ENCODE measurements at regions not wholly inside any gene's neighbourhood (a gene's known extent, or its start where the extent isn't known, plus 50 kb on each side); places are given as distances from the start of the nearest gene placed in this dataset.
A peak's percentile ranks its signal among the peaks of the same experiment; 100 is the strongest.

- H3K4me3 ChIP-seq = no peak overlapping the region
- in situ Hi-C loops (cut with MboI) = no loop called here
- WGBS (ENCODE audit: insufficient coverage, low coverage, missing lambda C conversion rate) = 0% methylated on average over 5 of the region's 5 CpGs
These were observed 96.6 kb upstream of the CXCR4 start for GRCh38 chr2:136214307-136215200.

GRCh38 chr2:136213836-136214235 lies 95.9 kb upstream of the CXCR4 start:
- no peaks in the 10 kb centered on the region for H3K79me2 ChIP-seq (ENCODE audit: control insufficient read depth, insufficient read depth, low read length)
- H3K4me2 ChIP-seq (ENCODE audit: insufficient read depth, low read length) = no peak overlapping the region
- ATAC-seq = no peak
- intact Hi-C loops (cut with micrococcal nuclease) (no loop called here), in situ Hi-C loops (cut with MboI) (no loop called here)
- H3K4me3 ChIP-seq = no peak overlapping the region
- no peak overlapping the region for H3K27ac ChIP-seq (ENCODE audit: extremely low read depth, low read depth, low read length)
- FAIRE-seq = no peak
- H3K9me1 ChIP-seq (ENCODE audit: control insufficient read depth, insufficient read depth, low read length) = no peaks in the 10 kb centered on the region
- no peak overlapping the region for H3K9ac ChIP-seq (ENCODE audit: insufficient read depth in 1 of 2, low read depth in 2 of 2, low read length in 2 of 2)
- POLR2A ChIA-PET = interaction anchor here (0.6 kb wide), 1 partner anchor 8 kb away, joined by 3 read pairs; no protein-coding TSS in a partner anchor
- no TSS peak for BruUV-seq (replicated peaks)
- no peaks in the 10 kb centered on the region; the same call in 1 of the 2 replicates for H3K9me3 ChIP-seq (replicated peaks; ENCODE audit: control insufficient read depth, insufficient read depth, low read depth, low read length)
- TF ChIP-seq ZBTB17 (CRISPR knock-in tag; IDR thresholded peaks at IDR 0.05) (peak; percentile 91), MLLT1 (IDR thresholded peaks at IDR 0.05) (peak in 1 of 2 experiments; percentile 52; a peak in 1 of 4 replicates), ZNF197 (CRISPR knock-in tag; IDR thresholded peaks at IDR 0.05; ENCODE audit: low read depth) (no peak), ZNF23 (CRISPR knock-in tag; IDR thresholded peaks at IDR 0.05) (peak; percentile 81)
- H4K20me1 ChIP-seq (replicated peaks; ENCODE audit: control insufficient read depth, insufficient read depth, low read length) = no peaks in the 10 kb centered on the region
- WGBS (ENCODE audit: insufficient coverage, low coverage, missing lambda C conversion rate) = 0% methylated on average over 3 of the region's 3 CpGs
- no peak overlapping the region for H2AFZ ChIP-seq (ENCODE audit: low read depth, low read length)
- H3K36me3 ChIP-seq (ENCODE audit: control insufficient read depth, insufficient read depth, low read length) = no peaks in the 10 kb centered on the region
- DNase-seq (ENCODE audit: extremely low read depth in 1 of 4, low spot score in 3 of 4) = no peak
- no peaks in the 10 kb centered on the region for H3K27me3 ChIP-seq (ENCODE audit: control insufficient read depth in 2 of 2, insufficient read depth in 2 of 2, low read length in 2 of 2)
- no peaks in the 10 kb centered on the region for H3K4me1 ChIP-seq (replicated peaks in 1 of 2; ENCODE audit: control insufficient read depth in 2 of 2, insufficient read depth in 2 of 2, low read length in 2 of 2)
- CTCF ChIA-PET (ENCODE audit: low intra/inter-chr PET ratio) = no interaction called here

More at GRCh38 chr2:136214307-136215200, 96.6 kb upstream of the CXCR4 start:
- TF ChIP-seq XRCC3 (IDR thresholded peaks at IDR 0.05) = no peak
- no peak for TF ChIP-seq RFX5 (IDR thresholded peaks at IDR 0.05; ENCODE audit: low read depth, low read length)
- TF ChIP-seq TRIM28 (IDR thresholded peaks at IDR 0.05) = no peak
- TF ChIP-seq ZBED1 (IDR thresholded peaks at IDR 0.05) = no peak
- TF ChIP-seq ZNF347 (CRISPR knock-in tag; IDR thresholded peaks at IDR 0.05; ENCODE audit: low read depth) = no peak
- no peaks in the 10 kb centered on the region for H3K9me1 ChIP-seq (ENCODE audit: control insufficient read depth, insufficient read depth, low read length)
- ChIA-PET POLR2A (no interaction called here), CTCF (ENCODE audit: low intra/inter-chr PET ratio) (no interaction called here)
- no peaks in the 10 kb centered on the region for H3K36me3 ChIP-seq (ENCODE audit: control insufficient read depth, insufficient read depth, low read length)
- no peak for ATAC-seq
- no peak for DNase-seq (ENCODE audit: extremely low read depth in 1 of 4, low spot score in 3 of 4)
- no peaks in the 10 kb centered on the region for H3K79me2 ChIP-seq (ENCODE audit: control insufficient read depth, insufficient read depth, low read length)
- BruUV-seq (replicated peaks) = no TSS peak
- H3K27me3 ChIP-seq (ENCODE audit: control insufficient read depth in 2 of 2, insufficient read depth in 2 of 2, low read length in 2 of 2) = no peaks in the 10 kb centered on the region; a peak in 1 of 5 replicates
- no peak overlapping the region for H2AFZ ChIP-seq (ENCODE audit: low read depth, low read length)
- no peaks in the 10 kb centered on the region for H3K4me1 ChIP-seq (replicated peaks in 1 of 2; ENCODE audit: control insufficient read depth in 2 of 2, insufficient read depth in 2 of 2, low read length in 2 of 2)
- H3K9ac ChIP-seq (ENCODE audit: insufficient read depth in 1 of 2, low read depth in 2 of 2, low read length in 2 of 2) = no peak overlapping the region
- intact Hi-C loops (cut with micrococcal nuclease) = no loop called here
- no peaks in the 10 kb centered on the region; the same call in 1 of the 2 replicates for H3K9me3 ChIP-seq (replicated peaks; ENCODE audit: control insufficient read depth, insufficient read depth, low read depth, low read length)
- H3K27ac ChIP-seq (ENCODE audit: extremely low read depth, low read depth, low read length) = no peak overlapping the region
- H3K4me2 ChIP-seq (ENCODE audit: insufficient read depth, low read length) = no peak overlapping the region
- H4K20me1 ChIP-seq (replicated peaks; ENCODE audit: control insufficient read depth, insufficient read depth, low read length) = no peaks in the 10 kb centered on the region
- no peak for FAIRE-seq
